NAMALWA (cell line): ENCODE measurements at regions not wholly inside any gene's neighbourhood (a gene's known extent, or its start where the extent isn't known, plus 50 kb on each side); places are given as distances from the start of the nearest gene placed in this dataset.

ENCODE experiments used
- DNase-seq: peaks from one replicate; pipeline ENCODE4 v3.0.0-alpha.2; 2015; ENCODE audit warnings: low spot score

DNA sequence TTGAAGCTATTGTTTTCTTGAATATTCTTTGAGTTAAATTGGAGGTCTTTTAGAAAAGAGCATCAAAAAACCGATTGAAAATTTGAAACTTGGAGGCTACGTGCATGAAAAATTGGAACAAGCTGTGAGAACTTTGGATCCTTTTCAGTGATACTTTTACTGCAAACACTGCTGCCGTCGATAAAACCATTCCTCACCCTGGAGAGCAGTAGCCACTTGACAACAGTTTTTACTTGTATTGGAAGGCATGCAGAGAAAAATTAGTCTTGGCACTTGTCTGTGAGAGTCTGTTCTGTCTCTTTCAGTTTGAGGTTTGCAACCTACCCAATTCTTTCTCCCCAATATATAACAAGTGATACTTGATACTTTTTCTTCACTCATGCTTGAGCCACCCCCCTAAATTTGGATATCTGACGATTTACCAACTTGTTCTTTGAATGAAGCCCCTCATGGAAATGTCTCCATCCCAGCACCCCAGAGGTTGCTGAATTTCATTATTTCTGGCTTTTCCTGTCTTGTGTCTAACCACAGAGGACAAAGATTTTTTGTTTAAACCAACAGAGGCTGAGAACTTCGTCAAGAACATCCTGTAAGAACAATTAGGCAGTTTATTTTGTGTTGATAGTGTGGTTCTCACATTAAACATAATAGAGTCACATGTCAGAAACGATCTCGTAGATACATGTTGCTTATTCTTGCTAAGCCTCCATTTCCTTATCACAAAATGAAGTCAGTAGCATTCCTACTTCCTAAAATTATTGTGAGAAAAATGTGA, 307.3 kb upstream of the PLSCR5 start:
- DNase-seq = no peak

DNA sequence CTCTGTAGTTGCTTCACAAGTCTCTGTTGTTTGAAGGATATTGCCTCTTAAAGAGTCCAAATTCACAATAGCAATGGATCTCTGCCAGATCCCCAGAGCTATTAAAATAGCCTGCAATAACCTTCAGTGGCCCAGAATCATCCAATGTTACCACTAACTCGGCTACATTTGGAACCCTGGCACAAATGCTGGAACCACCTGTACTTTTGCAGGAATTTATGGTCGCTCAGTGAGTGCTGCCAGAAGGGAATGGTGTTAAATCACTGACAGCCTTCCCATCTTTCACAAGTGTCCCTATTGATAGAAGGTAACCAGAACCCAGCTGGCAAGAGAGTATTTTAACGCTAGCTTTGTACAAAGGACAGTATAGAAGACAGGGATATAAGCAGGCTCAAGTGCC, 298.8 kb upstream of the PLSCR5 start:
- DNase-seq = no peak

DNA sequence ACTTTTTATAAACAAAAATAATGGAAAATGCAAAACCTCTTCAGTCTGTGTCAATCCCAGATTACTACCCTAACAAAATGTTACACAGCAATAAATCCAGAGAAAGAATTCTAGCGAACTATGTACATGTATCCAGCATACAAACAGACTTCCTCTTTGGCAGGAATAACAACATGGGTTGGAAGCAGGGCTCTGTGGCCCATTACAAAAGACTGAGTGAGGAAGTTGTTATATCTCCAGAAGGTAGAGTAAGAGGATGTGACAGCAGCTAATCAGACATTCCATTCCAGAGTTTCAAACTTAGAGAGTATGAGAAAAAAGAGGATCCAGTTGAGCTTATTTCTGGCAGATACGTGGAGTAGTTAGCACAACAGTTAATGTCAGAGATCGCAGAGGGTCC, 294.0 kb upstream of the PLSCR5 start:
- no peak for DNase-seq

DNA sequence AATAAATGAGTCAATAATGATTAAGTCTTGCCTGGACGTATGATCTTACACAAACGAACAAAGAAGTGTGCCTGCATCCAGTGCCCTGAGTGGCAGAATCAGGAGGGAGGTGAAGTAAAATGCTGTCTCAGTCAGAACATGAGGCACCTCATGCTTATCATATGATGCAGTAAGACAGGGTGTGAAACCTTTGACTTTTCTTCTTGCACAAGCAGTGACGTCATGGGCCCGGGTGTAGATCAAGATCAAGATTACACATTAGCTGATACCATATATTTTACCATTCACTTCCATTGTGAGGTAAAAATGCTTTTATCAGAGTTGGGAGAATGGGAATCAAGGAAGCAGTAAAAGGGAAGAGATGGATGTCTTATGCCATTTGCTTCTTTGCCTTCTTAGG, 291.6 kb upstream of the PLSCR5 start:
- DNase-seq = no peak

DNA sequence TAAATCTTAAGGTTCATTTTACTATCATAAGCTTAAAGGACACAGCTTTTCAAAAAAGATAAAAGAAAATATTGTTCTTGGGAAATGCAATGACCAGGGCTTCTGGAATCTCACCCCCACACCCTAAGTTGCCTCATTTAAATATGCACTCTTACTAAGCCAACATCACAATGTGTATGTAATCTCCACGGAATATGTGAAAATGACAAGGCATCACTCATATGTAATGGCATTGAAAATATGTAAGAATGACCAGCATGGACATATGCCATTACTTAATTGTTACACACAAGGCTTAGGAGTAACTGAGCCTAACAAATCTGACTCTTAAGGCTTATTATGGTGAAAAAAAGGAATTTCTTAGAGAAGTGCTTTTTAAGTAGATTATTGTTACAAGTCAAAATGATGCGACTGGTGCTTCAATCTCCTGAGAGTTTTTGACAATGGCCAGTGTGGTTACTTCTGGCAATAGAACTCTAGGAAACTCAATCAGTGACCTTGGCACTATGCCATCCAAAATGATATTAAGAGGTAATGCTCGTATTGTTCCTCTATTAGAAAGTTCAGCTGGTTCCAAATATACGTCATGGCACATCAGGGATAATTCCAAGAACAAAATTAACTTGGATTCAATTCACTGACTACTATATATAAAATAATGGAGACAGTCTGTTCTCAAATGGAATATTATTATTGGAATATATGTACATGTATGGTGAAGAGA, 290.0 kb upstream of the PLSCR5 start:
- no peak for DNase-seq

DNA sequence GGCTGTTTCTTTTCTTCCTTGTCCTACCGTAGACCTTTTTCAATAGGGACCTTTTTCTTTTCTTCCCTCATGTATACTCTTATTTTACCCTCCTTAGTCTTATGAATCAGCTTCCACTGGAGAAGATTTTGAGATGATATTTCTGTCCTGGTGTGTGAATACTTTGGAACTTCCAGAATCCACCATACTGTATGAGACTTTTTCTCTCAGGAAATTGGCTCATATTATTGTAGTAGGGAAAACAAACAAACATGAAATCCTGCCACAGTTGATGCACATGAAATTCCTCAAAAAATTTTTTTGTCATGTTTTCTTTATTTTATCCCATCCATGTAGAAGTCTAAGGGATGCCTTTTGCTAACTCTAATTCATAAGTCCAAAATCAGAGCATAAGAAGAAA, 289.3 kb upstream of the PLSCR5 start:
- DNase-seq = no peak

DNA sequence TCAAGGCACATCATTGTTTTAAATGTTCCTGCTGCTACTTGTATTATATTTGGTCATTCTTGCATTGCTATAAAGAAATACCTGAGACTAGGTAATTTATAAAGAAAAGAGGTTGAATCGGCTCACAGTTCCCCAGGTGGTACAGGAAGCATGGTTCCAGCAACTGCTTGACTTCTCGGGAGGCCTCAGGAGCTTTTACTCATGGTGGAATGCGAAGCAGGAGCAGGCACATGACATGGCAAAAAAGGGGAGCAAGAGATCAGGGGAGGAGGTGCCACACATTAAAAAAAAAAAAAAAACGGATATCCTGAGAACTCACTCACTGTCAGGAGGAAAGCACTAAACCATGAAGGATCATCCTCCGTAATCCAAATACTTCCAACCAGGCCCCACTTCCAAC, 286.9 kb upstream of the PLSCR5 start:
- DNase-seq = no peak

DNA sequence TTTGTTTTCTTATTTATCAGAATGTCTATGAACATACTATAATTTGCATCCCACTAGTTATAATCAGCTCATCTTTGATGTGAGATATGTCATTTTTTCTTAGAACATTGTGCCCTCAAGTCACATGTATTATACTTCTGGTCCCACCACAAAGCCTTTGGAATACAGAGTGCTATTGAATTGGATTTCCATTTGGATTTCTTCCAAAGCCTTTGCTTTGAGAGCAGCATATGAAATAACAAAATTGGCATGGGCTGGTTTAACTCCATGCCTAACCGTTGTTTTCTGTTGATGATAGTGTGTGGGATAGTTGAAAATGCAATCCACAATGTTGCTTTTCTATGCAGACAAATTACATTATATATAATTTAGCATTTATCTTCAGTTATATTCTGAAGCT, 284.5 kb upstream of the PLSCR5 start:
- DNase-seq = no peak

DNA sequence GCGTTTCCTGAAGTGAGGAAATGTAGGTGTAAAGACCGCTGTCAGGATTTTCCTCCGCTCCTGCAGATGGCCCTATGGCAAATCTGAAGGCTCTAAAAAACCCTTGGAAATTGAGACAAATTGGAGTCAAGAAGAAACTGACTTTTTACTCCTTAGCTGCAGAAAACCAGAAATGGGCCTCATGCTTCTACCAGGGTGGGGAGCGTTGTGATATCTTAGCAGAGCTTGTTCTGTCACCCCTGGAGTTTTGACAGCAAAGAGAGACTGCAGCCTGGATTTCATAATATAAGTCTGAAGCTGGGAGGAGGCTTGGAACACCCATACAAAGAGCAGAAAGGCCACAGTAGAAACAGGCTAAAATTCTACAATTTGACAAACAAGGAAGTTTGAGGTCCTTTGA, 283.0 kb upstream of the PLSCR5 start:
- DNase-seq = no peak

DNA sequence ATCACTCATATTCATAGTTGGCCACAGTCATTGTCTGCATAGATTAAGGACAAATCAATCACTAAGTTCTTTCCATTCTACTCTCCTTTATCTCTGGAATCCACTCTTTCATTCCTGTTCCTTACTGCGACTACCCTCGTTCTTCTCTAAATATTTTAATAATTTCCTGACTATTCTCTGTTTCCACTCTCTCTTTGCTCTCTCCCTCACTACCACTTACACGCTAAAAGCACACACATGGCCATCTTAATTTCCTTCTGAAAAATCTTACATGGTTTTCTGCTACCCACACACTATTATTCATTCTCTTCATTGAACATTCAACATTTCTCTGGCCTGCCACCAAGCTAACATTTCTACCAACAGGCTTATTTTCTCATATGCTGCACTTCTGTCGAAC, 279.6 kb upstream of the PLSCR5 start:
- DNase-seq = no peak

DNA sequence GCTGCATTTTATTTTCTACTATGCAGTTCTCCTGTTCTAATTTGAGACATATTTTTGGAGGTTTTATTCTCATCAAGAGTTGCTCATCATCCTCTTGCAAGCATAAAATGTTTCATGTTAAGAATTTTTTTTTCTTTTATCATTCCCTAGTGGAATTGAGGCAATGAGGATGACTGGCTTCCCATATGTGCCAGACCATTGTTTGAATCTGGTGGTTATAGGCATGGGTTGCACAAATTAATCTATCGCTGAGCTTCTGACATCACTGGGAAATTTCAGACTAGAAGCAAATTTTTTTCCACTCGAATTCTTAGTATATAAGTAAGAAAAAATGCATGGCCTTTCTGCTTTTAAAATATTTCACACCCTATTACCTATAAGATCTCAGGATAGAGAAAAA, 279.1 kb upstream of the PLSCR5 start:
- no peak for DNase-seq

DNA sequence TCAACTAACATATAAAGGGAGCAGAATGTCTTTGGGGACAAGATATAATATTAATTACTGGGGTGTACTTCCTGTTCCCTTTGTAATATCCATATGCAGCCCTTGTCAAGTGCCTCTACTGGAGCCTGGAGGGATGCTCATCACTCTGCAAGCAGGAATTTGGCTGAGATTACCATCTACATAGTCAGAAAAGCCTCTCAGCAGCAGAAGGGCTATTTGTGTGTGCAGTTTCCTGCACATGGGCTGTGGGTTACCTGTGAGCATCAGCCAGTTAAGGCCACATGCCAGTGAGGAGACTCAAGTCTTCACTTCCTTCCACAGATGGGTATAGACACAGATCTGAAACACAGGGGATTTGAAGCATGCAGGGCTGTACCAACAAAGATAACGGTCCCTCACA, 278.1 kb upstream of the PLSCR5 start:
- DNase-seq = no peak

DNA sequence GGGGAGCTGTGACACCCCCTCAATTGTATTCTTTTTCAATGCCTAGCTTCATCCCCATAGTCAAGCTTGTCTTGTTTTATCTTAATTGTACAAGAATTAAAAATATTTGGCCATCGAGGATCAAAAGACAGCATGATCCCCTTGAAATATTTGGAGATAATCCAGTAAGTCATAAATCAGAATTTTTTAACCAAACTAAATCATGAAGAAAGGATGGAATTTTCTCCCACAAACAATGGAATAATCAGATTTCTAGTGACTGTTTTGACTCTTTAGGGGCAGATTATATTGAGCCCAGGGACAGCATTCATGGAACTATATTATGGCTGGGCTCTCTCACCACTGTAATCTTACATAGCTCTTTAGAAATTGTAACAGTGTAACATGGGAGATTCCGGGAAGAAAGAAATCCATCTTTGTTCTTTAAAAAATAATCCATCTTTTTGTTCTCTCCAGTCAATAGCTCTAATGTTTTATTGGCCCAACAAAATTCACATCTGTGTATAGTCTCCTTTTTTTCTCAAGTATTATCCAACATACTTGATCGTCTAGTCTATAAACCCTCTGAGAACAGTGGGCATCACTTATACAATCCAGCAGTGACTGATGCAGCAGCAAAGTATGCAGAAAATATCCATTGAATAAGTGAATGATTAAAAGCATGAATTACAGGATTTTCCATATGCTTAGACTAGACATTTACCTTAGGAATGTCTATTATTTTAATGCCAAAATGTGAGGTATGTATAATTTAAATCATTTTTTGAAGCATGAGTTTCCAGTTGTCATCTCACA, 277.0 kb upstream of the PLSCR5 start:
- DNase-seq = no peak

DNA sequence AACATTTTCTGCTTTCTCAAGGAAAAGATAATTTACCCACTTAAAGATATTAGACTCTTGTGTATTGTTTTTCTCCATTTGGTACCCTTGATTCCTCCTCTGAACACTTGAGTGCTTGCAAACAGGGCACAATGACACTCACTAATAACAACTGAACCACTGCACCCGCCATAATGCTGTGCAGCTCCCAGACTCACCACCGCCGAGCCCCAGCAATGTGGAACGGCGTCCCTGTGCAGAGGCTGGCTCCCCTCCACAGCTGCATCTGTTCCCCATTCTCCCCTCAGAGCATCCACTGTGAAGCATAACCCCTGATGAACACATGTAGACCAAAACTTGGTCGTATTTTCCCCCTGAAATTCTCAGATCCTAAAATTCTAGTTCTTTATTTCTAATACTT, 276.2 kb upstream of the PLSCR5 start:
- DNase-seq = no peak

DNA sequence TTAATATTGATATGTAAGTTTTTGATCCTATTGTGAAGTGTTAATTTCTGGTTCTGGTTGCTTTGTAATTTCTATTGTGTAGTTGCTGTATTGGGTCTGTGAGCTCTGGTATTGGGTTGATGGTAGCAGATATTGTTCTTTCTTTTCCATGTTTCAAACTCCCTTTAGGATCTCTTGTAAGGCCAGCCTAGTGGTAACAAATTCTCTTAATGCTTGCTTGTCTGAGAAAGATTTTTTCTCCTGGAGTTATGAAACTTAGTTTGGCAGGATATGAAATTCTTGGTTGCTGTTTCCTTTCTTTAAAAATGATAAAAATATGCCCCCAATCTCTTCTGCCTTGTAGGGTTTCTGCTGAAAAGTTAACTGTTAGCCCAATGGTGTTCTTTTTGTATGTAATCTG, 268.6 kb upstream of the PLSCR5 start:
- DNase-seq = no peak

DNA sequence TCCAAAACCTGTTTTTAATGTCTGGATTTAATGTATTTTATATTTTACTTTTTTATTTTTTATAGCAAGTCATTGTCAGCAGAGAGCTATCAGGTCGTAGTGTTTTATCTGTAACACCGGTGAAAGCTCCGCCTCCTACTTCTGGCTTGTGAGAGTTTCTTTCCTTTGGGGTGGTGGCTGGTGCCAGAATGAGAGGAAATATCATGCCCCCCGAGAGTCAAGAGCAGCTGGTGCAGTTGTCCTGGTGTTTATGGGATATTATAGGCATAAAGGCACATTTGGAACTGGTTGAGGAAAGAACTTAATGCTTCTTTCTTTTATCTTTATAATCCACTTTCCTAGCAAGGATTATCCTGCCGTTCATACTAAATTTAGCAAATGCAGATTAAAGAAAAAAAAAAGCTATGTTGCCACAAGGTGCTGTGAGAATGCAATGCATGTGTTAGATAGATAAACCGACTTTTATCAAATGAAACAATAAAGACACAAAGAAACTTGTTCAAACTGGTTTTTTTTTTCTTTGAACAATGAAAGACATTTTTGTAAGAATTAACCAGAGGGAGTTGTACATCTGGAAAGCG, 260.1 kb upstream of the PLSCR5 start:
- no peak for DNase-seq

DNA sequence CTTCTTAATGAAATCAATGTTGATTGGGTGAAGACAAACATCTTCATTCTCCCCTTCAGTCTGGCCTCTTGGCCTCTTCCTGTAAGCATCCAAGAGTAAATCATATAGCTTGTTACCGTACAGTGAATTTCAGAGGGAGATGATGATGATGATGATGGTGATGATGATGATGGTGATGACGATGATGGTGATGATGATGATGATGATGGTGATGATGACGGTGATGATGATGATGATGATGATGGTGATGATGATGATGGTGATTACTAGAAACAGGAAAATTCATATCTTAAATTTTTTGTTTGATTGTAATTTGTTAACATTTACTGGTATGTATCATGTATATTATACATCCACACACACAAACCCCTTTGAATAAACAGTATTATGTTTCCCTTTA, 256.1 kb upstream of the PLSCR5 start:
- no peak for DNase-seq

DNA sequence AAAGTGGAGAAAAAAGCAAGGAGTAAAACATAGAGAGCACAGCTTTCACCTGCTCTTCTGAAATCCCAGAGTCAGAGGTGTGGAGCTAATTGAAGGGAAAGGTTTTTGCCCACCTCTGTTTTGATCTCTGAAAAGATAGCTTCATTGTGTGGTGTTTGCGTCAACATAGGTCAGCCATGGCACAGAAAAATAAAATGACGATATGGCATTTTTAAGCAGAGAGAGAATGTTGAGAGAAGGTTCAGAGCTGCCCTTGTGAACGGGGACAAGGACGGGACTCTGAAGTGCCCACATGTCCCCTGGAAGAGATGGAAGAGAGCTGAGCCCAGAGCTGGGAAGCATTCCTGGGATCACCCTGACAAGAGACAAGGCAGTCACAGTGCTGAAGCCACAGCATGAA, 249.4 kb upstream of the PLSCR5 start:
- no peak for DNase-seq

DNA sequence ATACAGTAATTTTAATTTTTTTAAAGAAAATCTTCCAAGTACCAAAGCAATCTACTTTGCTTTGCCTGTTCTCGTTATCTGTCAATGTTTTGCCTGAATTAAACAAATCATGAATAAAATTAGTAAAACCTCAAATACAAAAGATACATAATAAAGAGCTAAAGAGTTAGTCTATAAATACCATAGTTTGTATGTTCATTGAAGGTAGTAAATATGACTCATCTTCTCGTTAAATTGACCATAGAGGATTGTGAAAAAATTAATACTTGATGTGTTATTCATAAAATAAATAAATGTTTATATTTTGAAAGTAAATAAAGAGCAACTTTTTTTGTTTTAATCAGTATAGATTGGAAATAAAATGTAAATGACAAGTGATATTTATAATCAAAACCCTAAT, 246.5 kb upstream of the PLSCR5 start:
- no peak for DNase-seq

DNA sequence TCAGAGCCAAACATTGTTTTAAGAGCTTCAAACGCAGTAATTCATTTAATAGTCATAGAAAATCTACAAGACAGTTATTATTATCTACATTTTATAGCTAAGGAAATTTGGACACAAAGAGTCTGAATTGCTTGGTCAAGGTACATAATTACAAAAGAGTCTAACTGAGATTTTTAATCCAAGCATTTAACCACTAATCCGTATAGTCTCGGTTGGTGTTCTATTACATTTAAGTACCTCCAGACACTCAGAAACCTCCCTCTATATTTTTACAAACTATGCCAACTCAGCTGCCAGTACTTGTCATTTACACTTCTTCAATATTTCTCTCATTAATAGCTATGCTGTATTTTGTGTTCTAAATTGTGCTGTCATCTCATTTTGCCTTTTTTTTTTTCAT, 240.2 kb upstream of the PLSCR5 start:
- no peak for DNase-seq

DNA sequence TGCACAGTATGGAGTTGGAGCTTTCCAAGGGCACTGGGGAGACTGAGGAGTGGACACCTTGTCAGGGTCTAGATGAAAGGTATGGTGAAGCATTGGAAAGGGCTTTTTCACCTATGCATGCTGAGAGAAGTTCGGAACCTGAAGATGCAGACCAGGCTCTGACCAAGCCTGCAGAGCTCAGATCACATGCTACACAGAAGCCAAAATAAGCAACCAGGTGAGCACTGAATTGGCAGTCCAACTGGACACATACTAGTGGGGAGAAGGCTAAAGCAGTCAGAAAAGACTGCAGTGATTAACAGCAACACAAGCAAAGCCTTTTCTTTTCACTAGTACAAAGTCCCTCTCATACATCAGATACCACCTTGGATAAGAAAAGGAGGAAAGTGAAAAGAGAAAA, 238.3 kb upstream of the PLSCR5 start:
- no peak for DNase-seq

DNA sequence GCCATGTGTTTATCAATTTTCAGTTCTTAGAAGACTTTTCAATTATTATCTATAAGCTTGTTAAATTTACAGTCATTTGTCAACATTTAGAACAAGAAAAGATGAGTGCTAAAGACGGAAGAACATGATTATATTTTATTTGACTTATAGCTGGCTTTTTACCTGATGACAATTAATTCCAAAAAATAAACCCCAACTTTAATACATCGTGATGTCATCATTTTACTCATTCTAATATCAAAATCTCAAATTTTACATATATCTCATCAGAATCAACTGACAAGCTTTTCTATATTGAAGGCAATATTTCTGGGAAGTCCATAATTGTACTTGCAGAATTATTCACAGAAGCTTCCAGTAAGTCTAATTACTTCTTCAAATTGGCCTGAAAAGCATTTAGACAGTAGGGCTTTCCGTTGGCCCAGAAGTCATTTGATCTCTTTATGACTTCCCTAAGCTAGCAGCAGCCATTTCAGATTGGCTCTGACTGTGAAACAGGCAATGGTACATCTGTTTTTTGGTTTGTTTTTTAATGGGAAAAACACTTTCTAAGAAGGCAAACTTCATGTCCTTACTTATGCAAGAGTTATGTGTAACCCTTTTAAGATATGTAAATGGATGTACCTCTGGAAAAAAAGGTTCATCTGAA, 234.7 kb upstream of the PLSCR5 start:
- DNase-seq = no peak
